GM21529 (cell line): ENCODE measurements at regions not wholly inside any gene's neighbourhood (a gene's known extent, or its start where the extent isn't known, plus 50 kb on each side); places are given as distances from the start of the nearest gene placed in this dataset.
"Not testable (repeated sequence)": the region's sequence is repeated elsewhere in the genome, so short reads cannot be mapped to it uniquely, and the experiment has no call there.

Experiments used
- ATAC-seq: cut with Tn5 transposase; IDR thresholded peaks from one replicate; pipeline ENCODE4 v1.9.1; 2021; ENCODE audit not compliant: unreplicated experiment

- no peak for ATAC-seq
Observed at GRCh38 chr9:82052081-82052480, 63.5 kb downstream of the SPATA31D1 start.

GRCh38 chr9:82054264-82055015 lies 65.9 kb downstream of the SPATA31D1 start:
- no peak for ATAC-seq

GRCh38 chr9:82057805-82058204 lies 69.2 kb downstream of the SPATA31D1 start:
- ATAC-seq, result no peak

- ATAC-seq, result not testable (repeated sequence)
Observed at GRCh38 chr9:82061801-82062200, 73.2 kb downstream of the SPATA31D1 start.

- no peak for ATAC-seq
Observed at GRCh38 chr9:82062245-82062644, 73.7 kb downstream of the SPATA31D1 start.

GRCh38 chr9:82073551-82074543 lies 85.3 kb downstream of the SPATA31D1 start:
- no peak for ATAC-seq

- no peak for ATAC-seq
Observed at GRCh38 chr9:82080265-82080664, 91.7 kb downstream of the SPATA31D1 start.

GRCh38 chr9:82081496-82081895 lies 92.9 kb downstream of the SPATA31D1 start:
- ATAC-seq, result no peak

GRCh38 chr9:82082563-82082962 lies 94.0 kb downstream of the SPATA31D1 start:
- ATAC-seq, result no peak

GRCh38 chr9:82088591-82088990 lies 100.0 kb downstream of the SPATA31D1 start:
- ATAC-seq, result no peak

GRCh38 chr9:82090046-82090445 lies 101.5 kb downstream of the SPATA31D1 start:
- no peak for ATAC-seq

- ATAC-seq, result no peak
Observed at GRCh38 chr9:82091100-82091499, 102.5 kb downstream of the SPATA31D1 start.

- no peak for ATAC-seq
Observed at GRCh38 chr9:82091610-82092009, 103.0 kb downstream of the SPATA31D1 start.

- no peak for ATAC-seq
Observed at GRCh38 chr9:82101475-82101874, 112.9 kb downstream of the SPATA31D1 start.

GRCh38 chr9:82104252-82104651 lies 115.7 kb downstream of the SPATA31D1 start:
- ATAC-seq, result no peak

- ATAC-seq, result no peak
Observed at GRCh38 chr9:82105729-82106128, 117.2 kb downstream of the SPATA31D1 start.

- no peak for ATAC-seq
Observed at GRCh38 chr9:82106536-82106935, 118.0 kb downstream of the SPATA31D1 start.

GRCh38 chr9:82108474-82108873 lies 119.9 kb downstream of the SPATA31D1 start:
- ATAC-seq, result no peak

GRCh38 chr9:82108941-82109340 lies 120.4 kb downstream of the SPATA31D1 start:
- no peak for ATAC-seq

- ATAC-seq, result no peak
Observed at GRCh38 chr9:82109626-82110025, 121.1 kb downstream of the SPATA31D1 start.

- no peak for ATAC-seq
Observed at GRCh38 chr9:82110881-82111280, 122.3 kb downstream of the SPATA31D1 start.

- no peak for ATAC-seq
Observed at GRCh38 chr9:82115331-82115730, 126.8 kb downstream of the SPATA31D1 start.
